HCT116 (cell line): ENCODE measurements at regions not wholly inside any gene's neighbourhood (a gene's known extent, or its start where the extent isn't known, plus 50 kb on each side); places are given as distances from the start of the nearest gene placed in this dataset.

Source experiments
- ATAC-seq: fragments of 200-7000 bp; cut with Tn5 transposase; 2 replicates; pipeline ENCODE4 v1.9.1; 2020; ENCODE audit warnings: mild to moderate bottlenecking, moderate library complexity
- BruUV-seq: library from RNA; stranded (reverse); fragments of 400-500 nt; replicated peaks from 2 replicates; lab custom pipeline; 2021; lab: Mats Ljungman, UMichigan
- CTCF ChIA-PET: fragments of 300-600 bp; sonication (Branson Sonifier 250); formaldehyde crosslinking; loops from one replicate; lab custom pipeline; 2021; ENCODE audit warnings: antibody characterized with exemption; lab: Charles Lee
- POLR2A ChIA-PET: fragments of 300-600, 350-600 bp; sonication (Branson Sonifier 250); formaldehyde crosslinking; loops from one replicate; lab custom pipeline; 2021; ENCODE audit warnings: antibody characterized with exemption; lab: Charles Lee
- RAD21 ChIA-PET, 2 experiments: fragments of 300-600 bp; sonication (Branson Sonifier 250); formaldehyde crosslinking; loops; one replicate each; lab custom pipeline; 2023; ENCODE audit warnings: low total read pairs in 2 of 2; ENCODE audit not compliant: uncharacterized antibody in 2 of 2, unreplicated experiment in 2 of 2, low non-redundant PET in 1 of 2; lab: Charles Lee
- DNase-seq: peaks from one replicate; pipeline ENCODE4 v3.0.0-alpha.2; 2010; ENCODE audit warnings: low read depth, low spot score
- H2AFZ ChIP-seq: fragments of 200-600 bp; shearing (Covaris generic), sonication (generic); 2 replicates; pipeline ENCODE4 v1.6.1; 2017; ENCODE audit warnings: low read depth, mixed run types, mixed read lengths, antibody characterized with exemption, low read length; ENCODE audit not compliant: poor library complexity, severe bottlenecking
- H3K27ac ChIP-seq: 2 replicates; pipeline ENCODE4 v1.5.1; 2012; ENCODE audit warnings: low read depth, low read length
- H3K27me3 ChIP-seq: fragments of 200-600 bp; sonication (generic); 2 replicates; pipeline ENCODE4 v1.6.1; 2016; ENCODE audit warnings: mixed run types, low read length, mixed read lengths; ENCODE audit not compliant: insufficient read depth
- H3K36me3 ChIP-seq, 2 experiments: fragments of 200-500 bp in 1 of 2; fragments of 200-600 bp in 1 of 2; sonication (Bioruptor generic) in 1 of 2; sonication (generic) in 1 of 2; 2 replicates each; pipeline versions ENCODE4 v1.5.1 to v1.6.1; 2014 to 2016; ENCODE audit warnings: low read length in 2 of 2, inconsistent platforms in 1 of 2, mixed read lengths in 1 of 2, mixed run types in 1 of 2; ENCODE audit not compliant: insufficient read depth in 2 of 2, control insufficient read depth in 1 of 2
- H3K4me1 ChIP-seq, 2 experiments: fragments of 200-600 bp in 1 of 2; sonication (generic) in 1 of 2; 2 replicates each; pipeline versions ENCODE4 v1.5.1 to v1.6.1; 2012 to 2017; ENCODE audit warnings: low read length in 2 of 2, inconsistent platforms in 1 of 2, mild to moderate bottlenecking in 1 of 2, mixed read lengths in 1 of 2, mixed run types in 1 of 2, moderate library complexity in 1 of 2; ENCODE audit not compliant: insufficient read depth in 2 of 2, control insufficient read depth in 1 of 2
- H3K4me2 ChIP-seq: fragments of 200-600 bp; sonication (generic); 2 replicates; pipeline ENCODE4 v1.6.1; 2017; ENCODE audit warnings: mixed run types, low read length, mixed read lengths
- H3K4me3 ChIP-seq, 2 experiments: fragments of 200-600 bp in 1 of 2; sonication (generic) in 1 of 2; replicated peaks in 1 of 2; 2 replicates each; pipeline ENCODE4 v1.5.1; 2011 to 2016; ENCODE audit warnings: low read length in 2 of 2, control low read depth in 1 of 2, low read depth in 1 of 2, mild to moderate bottlenecking in 1 of 2, mixed read lengths in 1 of 2, mixed run types in 1 of 2
- H3K79me2 ChIP-seq: fragments of 200-600 bp; sonication (generic); 2 replicates; pipeline ENCODE4 v1.6.1; 2017; ENCODE audit warnings: mild to moderate bottlenecking, mixed run types, low read length, moderate library complexity, mixed read lengths; ENCODE audit not compliant: insufficient read depth
- H3K9ac ChIP-seq: fragments of 200-600 bp; sonication (generic); 2 replicates; pipeline ENCODE4 v1.6.1; 2016; ENCODE audit warnings: low read length, mixed read lengths
- H3K9me2 ChIP-seq: fragments of 200-600 bp; sonication (generic), shearing (Covaris generic); 2 replicates; pipeline ENCODE4 v1.6.1; 2017; ENCODE audit warnings: mixed run types, mild to moderate bottlenecking, moderate library complexity; ENCODE audit not compliant: insufficient read depth
- H3K9me3 ChIP-seq, 2 experiments: fragments of 200-500 bp in 1 of 2; fragments of 200-600 bp in 1 of 2; sonication (Bioruptor generic) in 1 of 2; sonication (generic) in 1 of 2; 2 replicates each; pipeline ENCODE4 v1.6.1; 2014 to 2017; ENCODE audit warnings: low read length in 2 of 2, mixed read lengths in 2 of 2, inconsistent platforms in 1 of 2, low read depth in 1 of 2, mild to moderate bottlenecking in 1 of 2, mixed run types in 1 of 2, moderate library complexity in 1 of 2; ENCODE audit not compliant: control insufficient read depth in 1 of 2, insufficient read depth in 1 of 2
- H4K20me1 ChIP-seq: fragments of 200-600 bp; sonication (generic), shearing (Covaris generic); 2 replicates; pipeline ENCODE4 v1.6.1; 2017; ENCODE audit warnings: mixed run types, mild to moderate bottlenecking, moderate library complexity; ENCODE audit not compliant: insufficient read depth
- CEBPB ChIP-seq: IDR thresholded peaks from 2 replicates; pipeline ENCODE4 v1.6.1; 2012; ENCODE audit warnings: low read depth
- CTCF ChIP-seq, 3 experiments: fragments of 200-600 bp in 1 of 3; sonication (generic) in 1 of 3; IDR thresholded peaks in 2 of 3; conservative IDR thresholded peaks in 1 of 3; 2 replicates each; pipeline ENCODE4 v1.5.1; 2012 to 2017; ENCODE audit warnings: low read depth in 2 of 3, low read length in 2 of 3, antibody characterized with exemption in 1 of 3, borderline replicate concordance in 1 of 3, control low read depth in 1 of 3, mild to moderate bottlenecking in 1 of 3, mixed read lengths in 1 of 3, mixed run types in 1 of 3, moderate library complexity in 1 of 3; ENCODE audit not compliant: insufficient read depth in 1 of 3
- EGR1 ChIP-seq: IDR thresholded peaks from 2 replicates; pipeline ENCODE4 v1.6.1; 2012; ENCODE audit warnings: low read depth
- ELF1 ChIP-seq: IDR thresholded peaks from 2 replicates; pipeline ENCODE4 v1.6.1; 2012; ENCODE audit warnings: low read depth, borderline replicate concordance
- EZH2 ChIP-seq: fragments of 200-600 bp; sonication (generic); IDR thresholded peaks from 2 replicates; pipeline ENCODE4 v1.6.1; 2017; ENCODE audit warnings: antibody characterized with exemption, mixed run types
- EZH2phosphoT487 ChIP-seq: fragments of 200-600 bp; IDR thresholded peaks from 2 replicates; pipeline ENCODE4 v1.6.1; 2018; ENCODE audit warnings: antibody characterized with exemption, borderline replicate concordance
- JUND ChIP-seq: IDR thresholded peaks from 2 replicates; pipeline ENCODE4 v1.6.1; 2012
- MAX ChIP-seq: IDR thresholded peaks from 2 replicates; pipeline ENCODE4 v1.6.1; 2012
- POLR2A ChIP-seq: IDR thresholded peaks from 2 replicates; pipeline ENCODE4 v1.7.0; 2011; ENCODE audit warnings: borderline replicate concordance; ENCODE audit not compliant: insufficient read depth, insufficient read length; ENCODE audit errors: extremely low read depth
- POLR2AphosphoS5 ChIP-seq: IDR thresholded peaks from 2 replicates; pipeline ENCODE4 v1.6.1; 2011; ENCODE audit warnings: mild to moderate bottlenecking, low read depth, low read length, moderate library complexity
- RAD21 ChIP-seq: IDR thresholded peaks from 2 replicates; pipeline ENCODE4 v1.6.1; 2012; ENCODE audit warnings: low read depth, mild to moderate bottlenecking
- REST ChIP-seq: IDR thresholded peaks from 2 replicates; pipeline ENCODE4 v1.6.1; 2012; ENCODE audit warnings: low read depth
- SIN3A ChIP-seq: IDR thresholded peaks from 2 replicates; pipeline ENCODE4 v1.6.1; 2012; ENCODE audit warnings: low read depth
- SP1 ChIP-seq: IDR thresholded peaks from 2 replicates; pipeline ENCODE4 v1.6.1; 2012; ENCODE audit warnings: low read depth
- SRF ChIP-seq: IDR thresholded peaks from 2 replicates; pipeline ENCODE4 v1.6.1; 2012; ENCODE audit warnings: low read depth
- TCF7L2 ChIP-seq: IDR thresholded peaks from 2 replicates; pipeline ENCODE4 v1.7.0; 2011; ENCODE audit warnings: borderline replicate concordance, inconsistent platforms; ENCODE audit not compliant: insufficient read depth, insufficient read length; ENCODE audit errors: extremely low read depth
- YY1 ChIP-seq: IDR thresholded peaks from 2 replicates; pipeline ENCODE4 v1.6.1; 2011; ENCODE audit warnings: low read length, low read depth, moderate library complexity, mild to moderate bottlenecking; ENCODE audit not compliant: insufficient replicate concordance; ENCODE audit errors: extremely low read depth
- ZBTB33 ChIP-seq: IDR thresholded peaks from 2 replicates; pipeline ENCODE4 v1.6.1; 2011; ENCODE audit warnings: mild to moderate bottlenecking, low read length, moderate library complexity; ENCODE audit not compliant: insufficient replicate concordance; ENCODE audit errors: extremely low read depth
- intact Hi-C: fragments of 100-400 bp; cut with micrococcal nuclease; formaldehyde crosslinking; loops from 2 replicates; pipeline ENCODE4 v1.10.0; 2022

GRCh38 chr5:166883016-166883415, 1408.4 kb upstream of the WWC1 start:
- POLR2A ChIA-PET: no interaction called here
- no peak for ATAC-seq
- no peaks in the 10 kb centered on the region for H3K79me2 ChIP-seq
- no peaks in the 10 kb centered on the region for H3K27me3 ChIP-seq
- RAD21 ChIA-PET: no interaction called here
- H2AFZ ChIP-seq: no peak overlapping the region
- no peaks in the 10 kb centered on the region for H3K9me2 ChIP-seq
- no peaks in the 10 kb centered on the region for H4K20me1 ChIP-seq
- 0 out of 4 replicates have a peak, but pooled peaks cover 0 to 3% of the 10 kb centered on the region in 2 experiments for H3K36me3 ChIP-seq
- no peak overlapping the region for H3K9ac ChIP-seq
- TF ChIP-seq CEBPB: no peak
- no peak for TF ChIP-seq SP1
- no peak for TF ChIP-seq CTCF (IDR thresholded peaks at IDR 0.05 in 2 of 3, conservative IDR thresholded peaks at IDR 0.05 in 1 of 3; ENCODE audit: borderline replicate concordance in 1 of 3, insufficient read depth in 1 of 3, low read depth in 2 of 3, low read length in 2 of 3)
- no peak for TF ChIP-seq EZH2
- TF ChIP-seq EGR1: no peak
- TF ChIP-seq MAX: no peak
- no peak for TF ChIP-seq SRF
- TF ChIP-seq SIN3A: no peak
- TF ChIP-seq ELF1: no peak
- TF ChIP-seq RAD21: no peak
- no peak for TF ChIP-seq TCF7L2
- no peak for TF ChIP-seq JUND
- no peak for TF ChIP-seq REST
- TF ChIP-seq POLR2AphosphoS5: no peak
- no peak for TF ChIP-seq EZH2phosphoT487
- TF ChIP-seq POLR2A: no peak
- TF ChIP-seq YY1: no peak
- TF ChIP-seq ZBTB33: no peak
- BruUV-seq: no TSS peak
- H3K4me1 ChIP-seq: no peaks in the 10 kb centered on the region
- H3K4me2 ChIP-seq: no peak overlapping the region
- no peak for DNase-seq
- no peak overlapping the region for H3K27ac ChIP-seq
- peaks cover 4 to 6% of the 10 kb centered on the region in 2 experiments; a peak in 2 of 4 replicates for H3K9me3 ChIP-seq
- intact Hi-C loops: no loop called here
- CTCF ChIA-PET: no interaction called here
- H3K4me3 ChIP-seq: no peak overlapping the region
